ENCODE measurements at regions not wholly inside any gene's neighbourhood (a gene's known extent, or its start where the extent isn't known, plus 50 kb on each side); places are given as distances from the start of the nearest gene placed in this dataset.

- Histone ChIP-seq H3F3A (ENCODE audit: control insufficient read depth, insufficient read depth) (no peaks in the 10 kb centered on the region), H3K4me2 (ENCODE audit: low read length) (no peak overlapping the region), H3K9me3 (ENCODE audit: control insufficient read depth, insufficient read depth, low read length) (peaks cover 22% of the 10 kb centered on the region), H4K20me1 (ENCODE audit: control insufficient read depth, insufficient read depth, low read depth, low read length) (no peaks in the 10 kb centered on the region), H3K36me3 (ENCODE audit: control insufficient read depth, low read length) (no peaks in the 10 kb centered on the region), H3K27me3 (ENCODE audit: control insufficient read depth, low read length) (peaks cover 11% of the 10 kb centered on the region), H3K79me2 (ENCODE audit: control insufficient read depth, low read length) (no peaks in the 10 kb centered on the region), H3K4me1 (ENCODE audit: control insufficient read depth, low read length) (peaks cover 51% of the 10 kb centered on the region), H3K9me2 (replicated peaks; ENCODE audit: control insufficient read depth, low read length) (no peaks in the 10 kb centered on the region), H3K4me3 (ENCODE audit: low read length) (no peak overlapping the region), H3K27ac (ENCODE audit: low read depth, low read length) (no peak overlapping the region)
- TF ChIP-seq EZH2phosphoT487 (IDR thresholded peaks at IDR 0.05; ENCODE audit: borderline replicate concordance, low read length), result no peak
- no peak for TF ChIP-seq CTCF (IDR thresholded peaks at IDR 0.05; ENCODE audit: low read depth, low read length, poor library complexity, severe bottlenecking)
These were observed 257.1 kb downstream of the UACA start for GRCh38 chr15:70505936-70506912.

DNA sequence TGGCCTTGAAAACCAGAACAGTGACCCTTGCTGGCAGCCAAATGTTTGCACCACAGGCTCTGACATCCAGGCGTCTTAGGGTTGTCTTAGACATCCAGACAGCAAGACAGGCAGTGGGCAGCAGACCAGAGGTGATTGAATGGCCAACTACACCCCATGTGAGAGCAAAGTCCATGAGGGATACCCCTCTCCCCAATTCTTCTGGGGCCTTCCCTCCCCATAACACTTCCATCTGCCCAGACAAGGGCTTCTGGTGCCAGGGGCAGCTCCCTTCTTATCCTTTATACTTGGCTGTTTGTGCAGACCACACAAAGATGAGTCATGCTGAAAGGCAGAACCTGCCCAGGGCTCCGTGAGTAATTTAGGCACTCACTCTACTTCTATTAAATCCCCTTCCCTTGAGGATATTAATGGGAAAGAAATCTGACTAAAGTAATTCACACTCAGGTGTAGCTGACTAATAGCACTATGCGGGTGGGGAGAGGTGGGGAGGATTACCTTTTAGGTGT, 257.9 kb downstream of the UACA start:
- Histone ChIP-seq H3K9me3 (ENCODE audit: control insufficient read depth, insufficient read depth, low read length) (peaks cover 17% of the 10 kb centered on the region), H3K4me2 (ENCODE audit: low read length) (no peak overlapping the region), H3K27me3 (ENCODE audit: control insufficient read depth, low read length) (peaks cover 11% of the 10 kb centered on the region), H3K4me1 (ENCODE audit: control insufficient read depth, low read length) (peaks cover 50% of the 10 kb centered on the region), H3K9me2 (replicated peaks; ENCODE audit: control insufficient read depth, low read length) (no peaks in the 10 kb centered on the region), H4K20me1 (ENCODE audit: control insufficient read depth, insufficient read depth, low read depth, low read length) (no peaks in the 10 kb centered on the region), H3K27ac (ENCODE audit: low read depth, low read length) (no peak overlapping the region), H3K4me3 (ENCODE audit: low read length) (no peak overlapping the region), H3K79me2 (ENCODE audit: control insufficient read depth, low read length) (no peaks in the 10 kb centered on the region), H3K36me3 (ENCODE audit: control insufficient read depth, low read length) (no peaks in the 10 kb centered on the region), H3F3A (ENCODE audit: control insufficient read depth, insufficient read depth) (no peaks in the 10 kb centered on the region)
- TF ChIP-seq EZH2phosphoT487 (IDR thresholded peaks at IDR 0.05; ENCODE audit: borderline replicate concordance, low read length), result no peak
- no peak for TF ChIP-seq CTCF (IDR thresholded peaks at IDR 0.05; ENCODE audit: low read depth, low read length, poor library complexity, severe bottlenecking)

DNA sequence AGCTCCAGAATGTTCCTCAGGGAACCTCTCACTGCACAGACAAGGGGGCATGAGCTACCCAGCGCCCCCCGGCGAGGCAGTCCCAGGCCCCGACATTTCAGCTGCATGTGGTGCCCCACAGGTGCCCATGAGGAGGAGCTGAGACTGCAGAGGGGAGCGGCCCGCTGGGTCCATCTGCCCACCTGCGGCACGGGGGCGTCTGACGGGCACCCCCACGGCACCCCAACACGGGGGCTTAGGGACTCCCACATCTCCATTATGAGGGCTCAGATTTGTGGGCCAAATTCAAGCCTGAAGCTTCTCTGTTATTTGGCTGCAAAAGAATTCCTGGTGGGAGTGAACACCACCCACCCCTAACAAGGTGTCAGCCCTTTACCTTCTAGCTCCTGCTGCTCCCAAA, 258.4 kb downstream of the UACA start:
- peak; percentile 43 for TF ChIP-seq CTCF (IDR thresholded peaks at IDR 0.05; ENCODE audit: low read depth, low read length, poor library complexity, severe bottlenecking)
- no peak for TF ChIP-seq EZH2phosphoT487 (IDR thresholded peaks at IDR 0.05; ENCODE audit: borderline replicate concordance, low read length)
- Histone ChIP-seq H3K9me2 (replicated peaks; ENCODE audit: control insufficient read depth, low read length) (no peaks in the 10 kb centered on the region), H3K27ac (ENCODE audit: low read depth, low read length) (no peak overlapping the region), H3K4me1 (ENCODE audit: control insufficient read depth, low read length) (peaks cover 50% of the 10 kb centered on the region), H3K4me2 (ENCODE audit: low read length) (peak overlapping the region; percentile 47), H3K79me2 (ENCODE audit: control insufficient read depth, low read length) (no peaks in the 10 kb centered on the region), H3K9me3 (ENCODE audit: control insufficient read depth, insufficient read depth, low read length) (peaks cover 12% of the 10 kb centered on the region), H3K36me3 (ENCODE audit: control insufficient read depth, low read length) (no peaks in the 10 kb centered on the region), H3F3A (ENCODE audit: control insufficient read depth, insufficient read depth) (no peaks in the 10 kb centered on the region), H4K20me1 (ENCODE audit: control insufficient read depth, insufficient read depth, low read depth, low read length) (no peaks in the 10 kb centered on the region), H3K27me3 (ENCODE audit: control insufficient read depth, low read length) (peaks cover 11% of the 10 kb centered on the region), H3K4me3 (ENCODE audit: low read length) (0 out of 2 replicates have a peak overlapping the region, but pooled peaks have one; percentile 5)
